ENCODE measurements at regions not wholly inside any gene's neighbourhood (a gene's known extent, or its start where the extent isn't known, plus 50 kb on each side); places are given as distances from the start of the nearest gene placed in this dataset.

- TF ChIP-seq CTCF (IDR thresholded peaks at IDR 0.05) (no peak), POLR2A (IDR thresholded peaks at IDR 0.05) (no peak)
These were observed 700.9 kb upstream of the NR2F2 start for GRCh38 chr15:95629503-95630168.

Measured in uterus (tissue), 2 donors.